KMS-11 (cell line): ENCODE measurements at regions not wholly inside any gene's neighbourhood (a gene's known extent, or its start where the extent isn't known, plus 50 kb on each side); places are given as distances from the start of the nearest gene placed in this dataset.

Source experiments
- H2AFZ ChIP-seq: fragments of 200-600 bp; sonication (generic); 2 replicates; pipeline ENCODE4 v1.6.1; 2016; ENCODE audit warnings: antibody characterized with exemption, mixed run types, low read depth
- H3K27ac ChIP-seq: fragments of 200-600 bp; sonication (generic); 2 replicates; pipeline ENCODE4 v1.6.1; 2016; ENCODE audit warnings: mild to moderate bottlenecking, mixed run types
- H3K27me3 ChIP-seq: fragments of 200-600 bp; sonication (generic); 2 replicates; pipeline ENCODE4 v1.6.1; 2017; ENCODE audit warnings: mild to moderate bottlenecking, low read depth, mixed run types, moderate library complexity; ENCODE audit not compliant: insufficient read depth
- H3K36me3 ChIP-seq: fragments of 200-600 bp; sonication (generic); 2 replicates; pipeline ENCODE4 v1.6.1; 2017; ENCODE audit warnings: mild to moderate bottlenecking, mixed run types; ENCODE audit not compliant: insufficient read depth
- H3K4me1 ChIP-seq: fragments of 200-600 bp; sonication (generic); 2 replicates; pipeline ENCODE4 v1.6.1; 2016; ENCODE audit warnings: mild to moderate bottlenecking, low read depth, mixed run types; ENCODE audit not compliant: poor library complexity, severe bottlenecking
- H3K4me2 ChIP-seq: fragments of 200-600 bp; sonication (generic); 2 replicates; pipeline ENCODE4 v1.7.0; 2016; ENCODE audit warnings: mild to moderate bottlenecking, mixed run types
- H3K4me3 ChIP-seq: fragments of 200-600 bp; sonication (generic); IDR thresholded peaks from 2 replicates; pipeline ENCODE4 v1.6.1; 2017; ENCODE audit warnings: low read depth, low read length, mixed read lengths; ENCODE audit not compliant: insufficient read depth
- H3K79me2 ChIP-seq: fragments of 200-600 bp; sonication (generic); 2 replicates; pipeline ENCODE4 v1.6.1; 2016; ENCODE audit warnings: low read depth, mixed run types; ENCODE audit not compliant: insufficient read depth
- H3K9ac ChIP-seq: fragments of 200-600 bp; sonication (generic); 2 replicates; pipeline ENCODE4 v1.6.1; 2016; ENCODE audit warnings: mild to moderate bottlenecking, mixed run types
- H4K20me1 ChIP-seq: fragments of 200-600 bp; sonication (generic); 2 replicates; pipeline ENCODE4 v1.6.1; 2016; ENCODE audit warnings: mild to moderate bottlenecking, mixed run types; ENCODE audit not compliant: insufficient read depth
- TF ChIP-seq, protein P1 (sequence below): fragments of 200-600 bp; sonication (generic); conservative IDR thresholded peaks from 2 replicates; pipeline ENCODE4 v1.6.1; 2017; ENCODE audit warnings: low read depth, mild to moderate bottlenecking, antibody characterized with exemption, low read length, moderate library complexity, mixed read lengths

DNA sequence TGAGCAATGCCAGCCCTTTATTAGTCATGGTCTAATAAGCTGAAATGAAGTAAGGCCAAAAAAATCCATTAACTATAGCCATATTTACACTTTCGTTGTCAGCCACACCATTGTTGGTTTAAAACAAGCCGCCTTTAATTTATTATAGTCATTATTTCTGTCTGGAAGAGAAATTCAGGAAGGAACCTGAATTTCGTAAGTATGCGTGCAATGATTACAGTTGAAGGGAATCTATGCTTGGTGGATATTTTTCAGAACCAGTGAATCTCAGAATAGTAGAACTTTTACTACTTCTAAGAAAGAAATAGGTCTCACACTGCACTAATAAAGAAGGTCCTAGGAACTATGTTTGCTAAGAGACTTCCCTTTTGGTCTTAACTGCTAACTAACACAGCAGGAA lies 59.1 kb downstream of the FAM43A start:
- Histone ChIP-seq H3K4me2 (no peak overlapping the region), H3K36me3 (no peaks in the 10 kb centered on the region), H2AFZ (no peak overlapping the region), H3K27me3 (no peaks in the 10 kb centered on the region), H4K20me1 (no peaks in the 10 kb centered on the region), H3K4me1 (no peaks in the 10 kb centered on the region), H3K9ac (no peak overlapping the region), H3K27ac (no peak overlapping the region), H3K79me2 (no peaks in the 10 kb centered on the region), H3K4me3 (no peak overlapping the region)
- TF ChIP-seq, protein P1, sequence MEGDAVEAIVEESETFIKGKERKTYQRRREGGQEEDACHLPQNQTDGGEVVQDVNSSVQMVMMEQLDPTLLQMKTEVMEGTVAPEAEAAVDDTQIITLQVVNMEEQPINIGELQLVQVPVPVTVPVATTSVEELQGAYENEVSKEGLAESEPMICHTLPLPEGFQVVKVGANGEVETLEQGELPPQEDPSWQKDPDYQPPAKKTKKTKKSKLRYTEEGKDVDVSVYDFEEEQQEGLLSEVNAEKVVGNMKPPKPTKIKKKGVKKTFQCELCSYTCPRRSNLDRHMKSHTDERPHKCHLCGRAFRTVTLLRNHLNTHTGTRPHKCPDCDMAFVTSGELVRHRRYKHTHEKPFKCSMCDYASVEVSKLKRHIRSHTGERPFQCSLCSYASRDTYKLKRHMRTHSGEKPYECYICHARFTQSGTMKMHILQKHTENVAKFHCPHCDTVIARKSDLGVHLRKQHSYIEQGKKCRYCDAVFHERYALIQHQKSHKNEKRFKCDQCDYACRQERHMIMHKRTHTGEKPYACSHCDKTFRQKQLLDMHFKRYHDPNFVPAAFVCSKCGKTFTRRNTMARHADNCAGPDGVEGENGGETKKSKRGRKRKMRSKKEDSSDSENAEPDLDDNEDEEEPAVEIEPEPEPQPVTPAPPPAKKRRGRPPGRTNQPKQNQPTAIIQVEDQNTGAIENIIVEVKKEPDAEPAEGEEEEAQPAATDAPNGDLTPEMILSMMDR: no peak

DNA sequence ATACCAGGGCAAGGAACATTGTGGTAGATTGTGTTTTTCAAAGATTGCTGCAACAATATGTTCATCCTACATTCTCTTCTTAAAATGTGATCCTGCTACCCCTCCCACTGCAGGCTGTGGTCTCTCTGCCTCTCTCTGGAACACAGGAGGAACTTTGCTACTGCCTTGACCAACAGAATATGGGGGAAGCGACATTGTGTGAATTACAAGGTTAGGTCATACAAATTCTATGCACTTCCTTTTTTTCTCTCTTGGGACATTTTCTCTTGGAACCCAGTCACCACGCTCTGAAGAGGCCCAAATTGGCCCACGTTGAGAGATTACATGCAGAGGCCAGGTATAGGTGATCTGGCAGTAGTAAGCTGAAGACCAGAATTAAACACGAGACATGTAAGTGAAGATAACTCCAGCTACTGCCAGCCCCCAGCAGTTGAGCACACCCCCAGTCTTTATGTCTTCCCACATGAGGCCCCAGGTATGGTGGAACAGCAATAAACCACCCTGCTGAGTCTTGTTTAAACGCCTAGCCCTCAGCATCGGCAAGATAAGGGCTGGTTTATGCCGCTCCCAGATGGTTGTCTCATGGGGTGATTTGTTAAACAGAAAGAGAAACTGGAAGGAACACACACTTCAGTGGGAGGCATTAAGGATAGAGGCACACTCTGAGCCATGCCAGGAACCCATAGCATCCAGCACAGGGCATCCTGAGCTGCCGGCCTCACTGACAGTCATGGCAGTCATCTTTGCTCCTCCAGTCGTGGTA lies 59.9 kb downstream of the FAM43A start:
- Histone ChIP-seq H3K9ac (no peak overlapping the region), H3K4me1 (no peaks in the 10 kb centered on the region), H3K27ac (no peak overlapping the region), H3K36me3 (no peaks in the 10 kb centered on the region), H3K4me2 (no peak overlapping the region), H3K27me3 (no peaks in the 10 kb centered on the region), H4K20me1 (no peaks in the 10 kb centered on the region), H3K4me3 (no peak overlapping the region), H3K79me2 (no peaks in the 10 kb centered on the region), H2AFZ (no peak overlapping the region)
- TF ChIP-seq, protein P1: no peak

DNA sequence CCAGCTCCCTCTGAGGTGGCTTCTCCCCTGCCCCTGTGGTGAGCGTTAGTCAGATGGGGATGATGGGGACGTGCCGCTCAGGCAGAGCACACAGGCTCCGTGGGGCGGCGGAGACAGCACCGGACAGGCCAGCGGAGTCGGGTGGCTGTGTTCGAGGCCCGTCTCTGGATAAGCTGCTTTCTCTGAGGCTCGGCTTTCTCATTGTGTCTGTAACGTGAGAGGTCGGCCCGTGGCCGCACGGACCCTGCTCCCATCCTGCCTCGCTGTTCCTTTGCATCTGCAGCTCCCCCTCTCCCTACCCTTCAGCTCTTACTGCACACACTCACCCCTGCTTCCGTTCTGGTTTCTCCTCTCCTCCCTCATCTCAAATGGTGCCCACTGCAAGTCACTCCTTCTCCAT lies 62.5 kb downstream of the FAM43A start:
- no peak overlapping the region for H2AFZ ChIP-seq
- TF ChIP-seq, protein P1: no peak

DNA sequence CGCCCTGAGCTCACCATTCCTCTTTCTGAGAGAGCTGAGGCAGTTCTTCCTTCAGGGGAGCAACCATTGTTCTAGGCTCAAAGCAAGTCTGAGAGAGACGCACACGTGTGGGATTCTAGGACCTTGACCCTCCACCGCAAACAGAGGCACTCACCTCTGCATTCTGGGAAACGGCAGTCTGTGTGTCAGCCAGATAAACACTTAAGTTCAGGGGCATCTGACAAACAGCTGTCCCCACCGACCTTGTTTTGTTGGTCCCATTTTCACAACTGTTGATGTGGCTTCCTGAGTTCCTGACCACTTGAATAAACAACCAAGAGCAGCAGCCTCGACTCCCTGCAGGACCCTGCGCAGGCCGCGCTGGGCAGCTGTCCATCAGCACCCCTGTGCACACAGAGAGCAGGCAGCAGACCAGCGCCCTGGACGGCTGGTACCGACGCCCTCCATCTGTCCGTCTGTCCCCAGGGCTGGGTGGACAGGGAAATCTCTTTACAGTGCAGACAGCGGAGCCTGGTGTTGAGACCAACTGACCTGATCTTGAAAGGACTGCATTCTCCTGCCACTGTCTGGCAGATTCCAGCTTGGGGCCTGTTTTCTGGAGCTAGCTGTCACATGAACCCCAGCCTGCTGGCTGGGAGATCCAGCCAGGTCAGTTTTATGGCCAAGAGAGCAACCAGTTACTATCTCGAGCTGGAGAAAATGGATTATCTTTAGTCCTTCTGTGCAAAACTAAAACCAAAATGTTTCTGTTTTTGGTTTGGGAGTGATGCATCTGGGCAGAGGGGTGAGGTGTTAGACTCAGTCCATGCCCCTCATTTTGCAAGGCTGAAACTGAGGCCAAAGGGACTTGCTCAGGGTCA lies 64.2 kb downstream of the FAM43A start:
- H2AFZ ChIP-seq: no peak overlapping the region
- no peaks in the 10 kb centered on the region for H4K20me1 ChIP-seq
- H3K4me3 ChIP-seq: no peak overlapping the region
- H3K79me2 ChIP-seq: no peaks in the 10 kb centered on the region
- no peaks in the 10 kb centered on the region for H3K4me1 ChIP-seq
- H3K9ac ChIP-seq: no peak overlapping the region
- H3K36me3 ChIP-seq: no peaks in the 10 kb centered on the region
- TF ChIP-seq, protein P1: no peak
- no peak overlapping the region for H3K4me2 ChIP-seq
- H3K27ac ChIP-seq: no peak overlapping the region
- H3K27me3 ChIP-seq: no peaks in the 10 kb centered on the region

More for the DNA sequence above, 62.5 kb downstream of the FAM43A start:
- H3K4me2 ChIP-seq: no peak overlapping the region
- no peak overlapping the region for H3K27ac ChIP-seq
- H3K9ac ChIP-seq: no peak overlapping the region
- H3K79me2 ChIP-seq: no peaks in the 10 kb centered on the region
- no peaks in the 10 kb centered on the region for H3K4me1 ChIP-seq
- no peak overlapping the region for H3K4me3 ChIP-seq
- no peaks in the 10 kb centered on the region for H4K20me1 ChIP-seq
- no peaks in the 10 kb centered on the region for H3K36me3 ChIP-seq
- no peaks in the 10 kb centered on the region for H3K27me3 ChIP-seq
